Panc1 (cell line): ENCODE measurements at regions not wholly inside any gene's neighbourhood (a gene's known extent, or its start where the extent isn't known, plus 50 kb on each side); places are given as distances from the start of the nearest gene placed in this dataset.
A peak's percentile ranks its signal among the peaks of the same experiment; 100 is the strongest.

Source experiments
- ATAC-seq: fragments of 200-7000 bp; cut with Tn5 transposase; 2 replicates; pipeline ENCODE4 v1.9.1; 2020; ENCODE audit warnings: mild to moderate bottlenecking, moderate library complexity
- BruUV-seq: library from RNA; stranded (reverse); fragments of 400-500 nt; replicated peaks from 2 replicates; lab custom pipeline; 2021; lab: Mats Ljungman, UMichigan
- CTCF ChIA-PET: fragments of 300-600 bp; sonication (Branson Sonifier 250); formaldehyde crosslinking; loops from one replicate; lab custom pipeline; 2022; ENCODE audit warnings: antibody characterized with exemption; lab: Charles Lee
- POLR2A ChIA-PET: fragments of 300-600 bp; sonication (Branson Sonifier 250); formaldehyde crosslinking; loops from one replicate; lab custom pipeline; 2022; ENCODE audit warnings: antibody characterized with exemption; lab: Charles Lee
- DNase-seq: peaks from one replicate; pipeline ENCODE4 v3.0.0-alpha.2; 2010; ENCODE audit warnings: low read depth, low spot score
- H3K27ac ChIP-seq: 2 replicates; pipeline ENCODE4 v1.5.1; 2011; ENCODE audit warnings: mild to moderate bottlenecking, low read length, inconsistent platforms
- H3K27me3 ChIP-seq: fragments of 200-500 bp; sonication (Bioruptor generic); 2 replicates; pipeline ENCODE4 v1.6.0; 2014; ENCODE audit warnings: low read length, inconsistent platforms; ENCODE audit not compliant: control insufficient read depth, insufficient read depth
- H3K36me3 ChIP-seq: fragments of 200-500 bp; sonication (Bioruptor generic); 2 replicates; pipeline ENCODE4 v1.5.1; 2014; ENCODE audit warnings: inconsistent platforms, mild to moderate bottlenecking, low read length, moderate library complexity; ENCODE audit not compliant: control insufficient read depth, insufficient read depth
- H3K4me1 ChIP-seq: 2 replicates; pipeline ENCODE4 v1.5.1; 2011; ENCODE audit warnings: inconsistent platforms, mild to moderate bottlenecking, low read length, moderate library complexity; ENCODE audit not compliant: control insufficient read depth, insufficient read depth
- H3K4me3 ChIP-seq, 2 experiments: 2 replicates each; pipeline ENCODE4 v1.5.1; 2011 to 2012; ENCODE audit warnings: low read depth in 2 of 2, low read length in 2 of 2, mild to moderate bottlenecking in 2 of 2, inconsistent platforms in 1 of 2, moderate library complexity in 1 of 2
- H3K9me3 ChIP-seq: fragments of 200-500 bp; sonication (Bioruptor generic); 2 replicates; pipeline ENCODE4 v1.5.1; 2014; ENCODE audit warnings: low read depth, mild to moderate bottlenecking, inconsistent platforms, low read length, moderate library complexity; ENCODE audit not compliant: control insufficient read depth, insufficient read depth
- CTCF ChIP-seq: fragments of 450-650 bp; IDR thresholded peaks from 2 replicates; pipeline ENCODE4 v1.5.1; 2017; ENCODE audit warnings: mild to moderate bottlenecking
- POLR2AphosphoS5 ChIP-seq: IDR thresholded peaks from 2 replicates; pipeline ENCODE4 v1.6.1; 2012; ENCODE audit warnings: mild to moderate bottlenecking, low read depth, low read length, moderate library complexity
- REST ChIP-seq, 2 experiments: IDR thresholded peaks; 2 replicates each; pipeline ENCODE4 v1.6.1; 2011 to 2012; ENCODE audit warnings: low read depth in 2 of 2, control low read depth in 1 of 2, low read length in 1 of 2, mild to moderate bottlenecking in 1 of 2, moderate library complexity in 1 of 2; ENCODE audit not compliant: insufficient read depth in 1 of 2
- SIN3A ChIP-seq: IDR thresholded peaks from 2 replicates; pipeline ENCODE4 v1.6.1; 2012; ENCODE audit warnings: low read depth, mild to moderate bottlenecking, low read length, moderate library complexity, borderline replicate concordance; ENCODE audit not compliant: insufficient read depth
- TCF7L2 ChIP-seq: IDR thresholded peaks from 2 replicates; pipeline ENCODE4 v1.6.1; 2011; ENCODE audit warnings: mild to moderate bottlenecking, low read depth, low read length, inconsistent platforms
- in situ Hi-C: cut with HindIII; loops from 2 replicates; pipeline ENCODE4 v1.10.0; 2016; ENCODE audit warnings: low sequenced_read_pairs, low pct_unique_long_range_greater_than_20kb
- intact Hi-C: fragments of 100-400 bp; cut with micrococcal nuclease; formaldehyde crosslinking; loops from one replicate; pipeline ENCODE4 v1.10.0; 2022; ENCODE audit not compliant: unreplicated experiment

- no peaks in the 10 kb centered on the region for H3K27me3 ChIP-seq
- peaks cover 5% of the 10 kb centered on the region; the same call in 1 of the 2 replicates for H3K9me3 ChIP-seq
- intact Hi-C loops (loop anchor here (10.0 kb wide), 1 partner anchor 201 kb away; no protein-coding TSS in a partner anchor), in situ Hi-C loops (no loop called here)
- peaks cover 32% of the 10 kb centered on the region for H3K4me1 ChIP-seq
- H3K4me3 ChIP-seq, result no peak overlapping the region
- DNase-seq, result no peak
- CTCF ChIA-PET, result no interaction called here
- no TSS peak for BruUV-seq
- TF ChIP-seq POLR2AphosphoS5, result no peak
- peak; percentile 88 for TF ChIP-seq TCF7L2
- no peak for TF ChIP-seq SIN3A
- H3K36me3 ChIP-seq, result no peaks in the 10 kb centered on the region
- no peak for ATAC-seq
- POLR2A ChIA-PET, result no interaction called here
- peak overlapping the region; percentile 89; the same call in 1 of the 2 replicates for H3K27ac ChIP-seq
Observed at GRCh38 chr4:125725957-125726525, 411.3 kb downstream of the FAT4 start.

GRCh38 chr4:125727931-125728330, 413.2 kb downstream of the FAT4 start:
- ChIA-PET CTCF (interaction anchor here (1.1 kb wide), 1 partner anchor 23 kb away, joined by 3 read pairs; no protein-coding TSS in a partner anchor), POLR2A (no interaction called here)
- DNase-seq, result no peak

More at GRCh38 chr4:125727931-125728330, 413.2 kb downstream of the FAT4 start:
- BruUV-seq, result no TSS peak
- Histone ChIP-seq H3K9me3 (no peaks in the 10 kb centered on the region), H3K4me1 (peaks cover 29% of the 10 kb centered on the region), H3K27me3 (no peaks in the 10 kb centered on the region), H3K36me3 (no peaks in the 10 kb centered on the region), H3K27ac (peak overlapping the region; percentile 89), H3K4me3 (no peak overlapping the region; a peak in 1 of 4 replicates)
- no peak for ATAC-seq
- intact Hi-C loops, result loop anchor here (10.0 kb wide), 1 partner anchor 203 kb away; no protein-coding TSS in a partner anchor
- no peak for TF ChIP-seq TCF7L2
- TF ChIP-seq SIN3A, result no peak
- TF ChIP-seq REST (IDR thresholded peaks at IDR 0.05; ENCODE audit: insufficient read depth in 1 of 2, low read depth in 2 of 2, low read length in 1 of 2), result no peak
- TF ChIP-seq CTCF, result no peak
- in situ Hi-C loops, result no loop called here
